Ascending aorta (tissue), 2 donors: ENCODE measurements at regions not wholly inside any gene's neighbourhood (a gene's known extent, or its start where the extent isn't known, plus 50 kb on each side); places are given as distances from the start of the nearest gene placed in this dataset.

Experiments
- DNase-seq, 2 donors: peaks; one replicate each; pipeline ENCODE4 v3.0.0-alpha.2; 2019; ENCODE audit warnings: low spot score in 2 of 2
- H3K27ac ChIP-seq, 2 donors: fragments of 200-600 bp; sonication (generic); one replicate each; pipeline ENCODE4 v1.5.1; 2016 to 2017; ENCODE audit warnings: mild to moderate bottlenecking in 1 of 2
- H3K27me3 ChIP-seq: fragments of 200-600 bp; sonication (generic); one replicate; pipeline ENCODE4 v1.5.1; 2017
- H3K36me3 ChIP-seq, 2 donors: fragments of 200-600 bp; sonication (generic); one replicate each; pipeline ENCODE4 v1.5.1; 2016
- H3K4me1 ChIP-seq, 2 donors: fragments of 200-600 bp; sonication (generic); one replicate each; pipeline ENCODE4 v1.5.1; 2016 to 2017; ENCODE audit warnings: mild to moderate bottlenecking in 1 of 2
- H3K4me3 ChIP-seq, 2 donors: fragments of 200-600 bp; sonication (generic); one replicate each; pipeline ENCODE4 v1.5.1; 2016 to 2017; ENCODE audit warnings: mild to moderate bottlenecking in 1 of 2
- H3K9me3 ChIP-seq, 2 donors: fragments of 200-600 bp; sonication (generic); one replicate each; pipeline ENCODE4 v1.5.1; 2016
- CTCF ChIP-seq, 3 experiments: fragments of 200-600 bp in 2 of 3; fragments of 450-650 bp in 1 of 3; sonication (generic) in 2 of 3; IDR thresholded peaks; one replicate each; pipeline ENCODE4 v1.5.1; 2016 to 2019; ENCODE audit warnings: antibody characterized with exemption in 3 of 3, mild to moderate bottlenecking in 1 of 3, moderate library complexity in 1 of 3
- intact Hi-C: fragments of 100-400 bp; cut with DNase I; formaldehyde crosslinking; loops from one replicate; pipeline ENCODE4 v1.15.1; 2023

- intact Hi-C loops = no loop called here
- no peak for TF ChIP-seq CTCF (IDR thresholded peaks at IDR 0.05)
- H3K4me3 ChIP-seq = no peak overlapping the region
- DNase-seq = no peak
- no peaks in the 10 kb centered on the region for H3K4me1 ChIP-seq
- no peaks in the 10 kb centered on the region for H3K27me3 ChIP-seq
- H3K27ac ChIP-seq = no peak overlapping the region
- no peaks in the 10 kb centered on the region for H3K9me3 ChIP-seq
- no peaks in the 10 kb centered on the region for H3K36me3 ChIP-seq
Observed at GRCh38 chr1:229011022-229011421, 259.9 kb upstream of the RAB4A start.

- no peaks in the 10 kb centered on the region for H3K9me3 ChIP-seq
- H3K4me3 ChIP-seq = no peak overlapping the region
- TF ChIP-seq CTCF (IDR thresholded peaks at IDR 0.05) = no peak
- no peak for DNase-seq
- no peaks in the 10 kb centered on the region for H3K36me3 ChIP-seq
- no peaks in the 10 kb centered on the region for H3K27me3 ChIP-seq
- intact Hi-C loops = no loop called here
- H3K27ac ChIP-seq = no peak overlapping the region
- no peaks in the 10 kb centered on the region for H3K4me1 ChIP-seq
Observed at GRCh38 chr1:229012823-229013222, 258.1 kb upstream of the RAB4A start.

GRCh38 chr1:229013981-229014380 is 256.9 kb upstream of the RAB4A start:
- no peak for TF ChIP-seq CTCF (IDR thresholded peaks at IDR 0.05)
- intact Hi-C loops = no loop called here

GRCh38 chr1:229015806-229016205 is 255.1 kb upstream of the RAB4A start:
- H3K36me3 ChIP-seq = no peaks in the 10 kb centered on the region
- H3K9me3 ChIP-seq = no peaks in the 10 kb centered on the region
- intact Hi-C loops = no loop called here
- no peaks in the 10 kb centered on the region for H3K27me3 ChIP-seq
- H3K4me3 ChIP-seq = no peak overlapping the region
- H3K27ac ChIP-seq = no peak overlapping the region
- no peak for TF ChIP-seq CTCF (IDR thresholded peaks at IDR 0.05)
- no peak for DNase-seq
- H3K4me1 ChIP-seq = no peaks in the 10 kb centered on the region

More at GRCh38 chr1:229013981-229014380, 256.9 kb upstream of the RAB4A start:
- no peaks in the 10 kb centered on the region for H3K36me3 ChIP-seq
- H3K27me3 ChIP-seq = no peaks in the 10 kb centered on the region
- DNase-seq = no peak
- no peaks in the 10 kb centered on the region for H3K4me1 ChIP-seq
- no peaks in the 10 kb centered on the region for H3K9me3 ChIP-seq
- H3K27ac ChIP-seq = no peak overlapping the region
- no peak overlapping the region for H3K4me3 ChIP-seq

GRCh38 chr1:229017091-229017490 is 253.8 kb upstream of the RAB4A start:
- TF ChIP-seq CTCF (IDR thresholded peaks at IDR 0.05) = no peak
- Histone ChIP-seq H3K27me3 (no peaks in the 10 kb centered on the region), H3K4me1 (no peaks in the 10 kb centered on the region), H3K36me3 (no peaks in the 10 kb centered on the region), H3K27ac (no peak overlapping the region), H3K4me3 (no peak overlapping the region), H3K9me3 (no peaks in the 10 kb centered on the region)
- intact Hi-C loops = no loop called here
- no peak for DNase-seq

- no peak for TF ChIP-seq CTCF (IDR thresholded peaks at IDR 0.05)
- Histone ChIP-seq H3K27ac (no peak overlapping the region), H3K9me3 (no peaks in the 10 kb centered on the region), H3K4me1 (no peaks in the 10 kb centered on the region), H3K36me3 (no peaks in the 10 kb centered on the region), H3K27me3 (no peaks in the 10 kb centered on the region), H3K4me3 (no peak overlapping the region)
- intact Hi-C loops = no loop called here
- no peak for DNase-seq
Observed at GRCh38 chr1:229018674-229019295, 252.1 kb upstream of the RAB4A start.
